ENCODE measurements at regions not wholly inside any gene's neighbourhood (a gene's known extent, or its start where the extent isn't known, plus 50 kb on each side); places are given as distances from the start of the nearest gene placed in this dataset.

DNA sequence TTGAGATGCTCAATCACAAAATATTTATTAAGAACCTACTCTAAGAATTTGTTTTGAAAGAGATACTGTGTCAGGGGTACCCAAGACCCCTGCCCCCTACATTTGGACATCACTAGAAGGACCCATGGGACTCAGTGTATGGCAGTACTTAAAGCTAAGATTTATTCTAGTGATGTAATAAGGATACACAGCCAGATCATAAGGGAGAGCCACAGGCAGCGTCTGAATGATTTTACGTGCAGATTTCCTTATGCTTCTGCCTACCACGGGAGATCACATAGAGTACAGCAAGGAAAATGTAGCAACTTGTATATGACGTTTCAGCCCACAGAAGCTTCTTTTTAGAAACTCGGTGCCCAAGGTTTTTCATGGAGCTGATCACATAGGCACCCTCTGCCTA lies 172.9 kb downstream of the DEPDC1B start:
- peaks cover 0 to 3% (median 0%) of the 10 kb centered on the region in 7 donors for H3K4me1 Mint-ChIP-seq
- DNase-seq (no peak), ATAC-seq (no peak)
- H3K9me3 ChIP-seq (ENCODE audit: control insufficient read depth in 2 of 3, low read length in 3 of 3) = no peaks in the 10 kb centered on the region
- H3K36me3 Mint-ChIP-seq = no peaks in the 10 kb centered on the region
- CTCF ChIA-PET = no interaction called here
- H3K27me3 ChIP-seq (ENCODE audit: control insufficient read depth in 2 of 2, insufficient read depth in 2 of 2, low read length in 2 of 2) = no peaks in the 10 kb centered on the region
- H3K9me3 Mint-ChIP-seq = peaks cover 0 to 7% (median 0%) of the 10 kb centered on the region in 11 donors
- H3K27me3 Mint-ChIP-seq = peaks cover 2 to 11% (median 9%) of the 10 kb centered on the region in 5 donors
- H3K4me1 ChIP-seq (ENCODE audit: control insufficient read depth in 2 of 2, insufficient read depth in 2 of 2, low read length in 2 of 2) = no peaks in the 10 kb centered on the region
- POLR2A ChIA-PET = no interaction called here
- H3K4me3 ChIP-seq (ENCODE audit: low read length) = no peak overlapping the region
- intact Hi-C loops (cut with micrococcal nuclease) = no loop called here
- H3K27ac Mint-ChIP-seq = no peak overlapping the region
- no peak overlapping the region for H3K27ac ChIP-seq (ENCODE audit: low read depth, low read length)
- no peaks in the 10 kb centered on the region for H3K36me3 ChIP-seq (ENCODE audit: control insufficient read depth in 2 of 3, insufficient read depth in 3 of 3, low read length in 3 of 3)
- no peak overlapping the region for H3K4me3 Mint-ChIP-seq

DNA sequence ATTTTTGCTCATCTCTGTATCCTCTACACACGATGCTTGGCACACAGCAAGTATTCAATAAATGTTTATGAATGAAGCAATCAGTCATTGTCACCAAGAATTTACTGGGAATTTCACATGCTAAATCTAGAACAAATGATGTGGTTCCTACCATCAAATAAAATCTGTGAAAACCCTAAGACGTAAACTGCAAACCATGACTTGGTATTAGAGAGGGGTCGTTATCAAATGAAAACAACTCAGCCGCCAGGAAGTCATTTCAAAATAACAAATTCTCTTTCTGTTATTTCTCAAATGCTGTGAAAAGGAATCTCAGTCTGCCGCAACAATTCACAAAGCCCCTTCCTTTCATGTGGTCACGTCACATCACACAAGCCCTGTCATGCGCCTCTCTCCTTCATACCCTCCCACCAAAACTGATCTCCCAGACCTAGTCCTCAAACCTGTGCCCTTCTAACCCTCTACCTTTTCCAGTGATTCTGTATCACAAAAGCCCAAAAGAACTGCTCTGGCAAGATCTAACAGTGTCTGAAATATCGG lies 173.6 kb downstream of the DEPDC1B start:
- DNase-seq = no peak

DNA sequence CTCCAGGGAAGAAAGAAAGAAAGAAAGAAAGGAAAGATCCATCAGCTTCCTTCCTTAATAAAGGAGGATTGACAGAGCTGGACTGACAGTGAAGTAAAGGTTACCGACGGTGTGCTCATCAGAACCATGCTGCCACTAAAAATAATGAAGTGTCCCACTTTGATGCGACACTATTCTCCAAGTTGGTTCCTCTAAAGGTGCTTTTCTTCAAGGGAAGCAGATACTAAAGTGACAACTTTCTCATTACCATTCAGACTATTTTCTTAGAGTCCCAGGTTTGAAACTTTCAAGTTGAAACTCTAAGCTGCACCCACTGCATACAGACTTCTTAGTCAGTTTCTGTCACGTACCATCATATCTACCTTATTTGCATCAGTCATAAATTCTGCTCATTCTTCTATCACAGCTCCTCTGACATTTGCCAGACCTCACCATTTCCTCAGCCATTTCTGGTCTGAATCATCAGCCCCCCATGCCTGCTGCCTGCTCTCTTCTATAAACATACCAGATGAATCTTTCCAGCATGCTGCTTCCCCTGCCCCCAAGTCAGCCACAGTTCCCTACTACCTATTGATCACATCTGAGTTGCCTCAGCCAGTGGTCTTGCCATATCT lies 177.6 kb downstream of the DEPDC1B start:
- H3K27me3 Mint-ChIP-seq = peaks cover 2 to 20% (median 15%) of the 10 kb centered on the region in 5 donors

More for the DNA sequence above, 173.6 kb downstream of the DEPDC1B start:
- Histone ChIP-seq H3K27ac (ENCODE audit: low read depth, low read length) (no peak overlapping the region), H3K27me3 (ENCODE audit: control insufficient read depth in 2 of 2, insufficient read depth in 2 of 2, low read length in 2 of 2) (no peaks in the 10 kb centered on the region), H3K9me3 (ENCODE audit: control insufficient read depth in 2 of 3, low read length in 3 of 3) (no peaks in the 10 kb centered on the region), H3K36me3 (ENCODE audit: control insufficient read depth in 2 of 3, insufficient read depth in 3 of 3, low read length in 3 of 3) (no peaks in the 10 kb centered on the region), H3K4me1 (ENCODE audit: control insufficient read depth in 2 of 2, insufficient read depth in 2 of 2, low read length in 2 of 2) (no peaks in the 10 kb centered on the region), H3K4me3 (ENCODE audit: low read length) (no peak overlapping the region)
- H3K9me3 Mint-ChIP-seq = peaks cover 0 to 7% (median 0%) of the 10 kb centered on the region in 11 donors
- H3K4me3 Mint-ChIP-seq = no peak overlapping the region
- ChIA-PET CTCF (no interaction called here), POLR2A (no interaction called here)
- intact Hi-C loops (cut with micrococcal nuclease) = no loop called here
- H3K27ac Mint-ChIP-seq = no peak overlapping the region
- no peaks in the 10 kb centered on the region for H3K36me3 Mint-ChIP-seq
- peaks cover 0 to 3% (median 0%) of the 10 kb centered on the region in 7 donors for H3K4me1 Mint-ChIP-seq
- H3K27me3 Mint-ChIP-seq = peaks cover 2 to 11% (median 10%) of the 10 kb centered on the region in 5 donors
- ATAC-seq = no peak

DNA sequence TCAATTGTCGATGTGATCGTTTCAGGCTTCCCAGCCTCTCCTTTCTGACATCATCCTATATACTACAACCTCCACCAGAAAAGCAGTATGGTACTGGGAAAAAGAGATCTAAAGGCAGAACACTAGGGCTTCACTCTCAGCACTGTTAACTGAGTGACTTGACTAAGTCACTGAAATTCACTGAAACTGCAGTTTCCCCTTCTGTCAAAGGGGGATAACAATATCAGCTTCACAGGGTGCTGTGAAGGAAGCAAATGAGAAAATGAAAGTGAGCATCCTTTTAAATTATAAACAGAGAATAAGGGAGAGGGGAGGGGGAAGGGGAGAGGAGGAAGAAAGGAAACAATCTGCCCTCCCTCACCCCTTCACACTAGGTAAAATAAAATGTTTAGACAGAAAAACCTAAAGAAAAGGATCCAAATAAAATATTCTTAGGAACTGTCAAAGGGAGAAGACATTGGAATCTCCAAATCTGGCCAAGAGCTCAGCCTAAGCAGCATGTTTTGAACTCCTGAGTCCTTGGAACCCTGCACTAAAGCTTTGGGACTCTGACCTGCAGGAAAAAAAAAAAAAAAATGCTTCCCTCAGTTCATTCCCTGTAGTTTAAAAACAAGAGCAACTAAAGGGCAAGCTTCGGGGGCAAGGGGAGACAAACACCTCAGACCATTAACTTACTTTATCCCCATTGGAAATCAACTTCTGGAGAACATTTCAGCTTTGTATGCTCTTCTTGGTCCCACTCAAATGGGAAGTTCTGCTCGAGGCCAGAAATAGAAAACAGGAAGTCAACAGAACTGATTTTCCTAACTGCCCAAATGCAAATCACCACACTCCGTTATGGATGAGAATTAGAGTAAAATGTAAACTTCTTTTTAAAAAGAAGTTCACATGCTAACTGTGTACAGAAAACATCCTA lies 178.3 kb downstream of the DEPDC1B start:
- peaks cover 0 to 3% (median 0%) of the 10 kb centered on the region in 11 donors for H3K9me3 Mint-ChIP-seq
- no peak overlapping the region for H3K4me3 Mint-ChIP-seq
- Histone ChIP-seq H3K27ac (ENCODE audit: low read depth, low read length) (no peak overlapping the region), H3K4me3 (ENCODE audit: low read length) (no peak overlapping the region), H3K36me3 (ENCODE audit: control insufficient read depth in 2 of 3, insufficient read depth in 3 of 3, low read length in 3 of 3) (no peaks in the 10 kb centered on the region), H3K4me1 (ENCODE audit: control insufficient read depth in 2 of 2, insufficient read depth in 2 of 2, low read length in 2 of 2) (no peaks in the 10 kb centered on the region), H3K27me3 (ENCODE audit: control insufficient read depth in 2 of 2, insufficient read depth in 2 of 2, low read length in 2 of 2) (no peaks in the 10 kb centered on the region), H3K9me3 (ENCODE audit: control insufficient read depth in 2 of 3, low read length in 3 of 3) (no peaks in the 10 kb centered on the region)
- DNase-seq = no peak
- POLR2A ChIA-PET = no interaction called here
- no peak overlapping the region for H3K27ac Mint-ChIP-seq
- no peaks in the 10 kb centered on the region for H3K36me3 Mint-ChIP-seq
- H3K27me3 Mint-ChIP-seq = peaks cover 2 to 20% (median 14%) of the 10 kb centered on the region in 5 donors
- no peak for ATAC-seq
- intact Hi-C loops (cut with micrococcal nuclease) = no loop called here
- CTCF ChIA-PET = no interaction called here
- peaks cover 0 to 7% (median 0%) of the 10 kb centered on the region in 7 donors for H3K4me1 Mint-ChIP-seq

More for the DNA sequence above, 177.6 kb downstream of the DEPDC1B start:
- DNase-seq (no peak), ATAC-seq (no peak)
- H3K27ac ChIP-seq (ENCODE audit: low read depth, low read length) = no peak overlapping the region
- ChIA-PET POLR2A (no interaction called here), CTCF (no interaction called here)
- no peaks in the 10 kb centered on the region for H3K36me3 ChIP-seq (ENCODE audit: control insufficient read depth in 2 of 3, insufficient read depth in 3 of 3, low read length in 3 of 3)
- H3K9me3 ChIP-seq (ENCODE audit: control insufficient read depth in 2 of 3, low read length in 3 of 3) = no peaks in the 10 kb centered on the region
- H3K27me3 ChIP-seq (ENCODE audit: control insufficient read depth in 2 of 2, insufficient read depth in 2 of 2, low read length in 2 of 2) = no peaks in the 10 kb centered on the region
- Mint-ChIP-seq H3K27ac (no peak overlapping the region), H3K9me3 (peaks cover 0 to 6% (median 0%) of the 10 kb centered on the region in 11 donors), H3K4me1 (peaks cover 0 to 9% (median 0%) of the 10 kb centered on the region in 7 donors), H3K4me3 (no peak overlapping the region), H3K36me3 (no peaks in the 10 kb centered on the region)
- no peak overlapping the region for H3K4me3 ChIP-seq (ENCODE audit: low read length)
- H3K4me1 ChIP-seq (ENCODE audit: control insufficient read depth in 2 of 2, insufficient read depth in 2 of 2, low read length in 2 of 2) = no peaks in the 10 kb centered on the region
- intact Hi-C loops (cut with micrococcal nuclease) = no loop called here

DNA sequence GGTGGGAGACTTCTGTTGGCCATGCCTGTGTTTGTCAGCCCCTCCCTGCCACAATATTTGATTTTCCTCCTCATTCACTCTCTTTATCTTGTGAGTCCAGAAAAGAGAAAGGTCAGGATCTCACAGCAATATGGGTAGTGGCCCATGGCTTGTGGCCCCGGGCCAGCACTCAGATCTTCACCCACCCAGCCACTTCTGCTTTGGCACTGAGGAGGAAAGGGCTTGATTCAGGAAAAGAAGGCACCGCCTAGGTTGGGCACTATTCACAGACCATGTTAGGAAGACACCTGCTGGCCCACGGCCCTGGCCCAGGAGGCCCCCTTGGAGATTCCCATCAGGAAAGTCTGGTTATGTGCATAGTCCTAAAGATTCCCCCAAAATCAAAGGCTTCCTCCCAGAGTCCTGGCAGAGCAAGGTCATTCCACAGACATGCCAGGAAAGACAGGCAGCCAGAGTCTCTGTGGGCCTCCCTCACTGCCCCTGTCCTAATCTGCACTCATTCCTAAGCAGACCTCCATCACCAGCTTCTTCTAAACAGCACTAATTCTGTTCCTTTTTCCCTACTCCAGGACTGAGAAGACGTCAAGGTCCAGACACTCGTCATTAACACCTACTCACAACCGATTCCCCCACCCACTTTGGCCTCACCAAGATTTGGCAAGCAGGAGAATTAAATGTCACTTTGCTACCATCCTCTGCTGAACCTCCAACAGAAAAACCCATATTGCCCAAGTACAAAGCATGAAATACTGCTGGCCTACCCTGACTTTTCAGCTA lies 179.3 kb downstream of the DEPDC1B start:
- no peaks in the 10 kb centered on the region for H3K36me3 Mint-ChIP-seq
- Histone ChIP-seq H3K4me3 (ENCODE audit: low read length) (no peak overlapping the region), H3K36me3 (ENCODE audit: control insufficient read depth in 2 of 3, insufficient read depth in 3 of 3, low read length in 3 of 3) (no peaks in the 10 kb centered on the region), H3K27me3 (ENCODE audit: control insufficient read depth in 2 of 2, insufficient read depth in 2 of 2, low read length in 2 of 2) (no peaks in the 10 kb centered on the region), H3K27ac (ENCODE audit: low read depth, low read length) (no peak overlapping the region), H3K4me1 (ENCODE audit: control insufficient read depth in 2 of 2, insufficient read depth in 2 of 2, low read length in 2 of 2) (no peaks in the 10 kb centered on the region), H3K9me3 (ENCODE audit: control insufficient read depth in 2 of 3, low read length in 3 of 3) (no peaks in the 10 kb centered on the region)
- intact Hi-C loops (cut with micrococcal nuclease) = no loop called here
- CTCF ChIA-PET = no interaction called here
- no peak for ATAC-seq
- H3K9me3 Mint-ChIP-seq = peaks cover 0 to 3% (median 0%) of the 10 kb centered on the region in 11 donors
- DNase-seq = no peak
- H3K27me3 Mint-ChIP-seq = peaks cover 0 to 18% (median 10%) of the 10 kb centered on the region in 5 donors
- H3K27ac Mint-ChIP-seq = no peak overlapping the region
- peaks cover 0 to 5% (median 0%) of the 10 kb centered on the region in 7 donors for H3K4me1 Mint-ChIP-seq
- POLR2A ChIA-PET = no interaction called here
- no peak overlapping the region for H3K4me3 Mint-ChIP-seq

DNA sequence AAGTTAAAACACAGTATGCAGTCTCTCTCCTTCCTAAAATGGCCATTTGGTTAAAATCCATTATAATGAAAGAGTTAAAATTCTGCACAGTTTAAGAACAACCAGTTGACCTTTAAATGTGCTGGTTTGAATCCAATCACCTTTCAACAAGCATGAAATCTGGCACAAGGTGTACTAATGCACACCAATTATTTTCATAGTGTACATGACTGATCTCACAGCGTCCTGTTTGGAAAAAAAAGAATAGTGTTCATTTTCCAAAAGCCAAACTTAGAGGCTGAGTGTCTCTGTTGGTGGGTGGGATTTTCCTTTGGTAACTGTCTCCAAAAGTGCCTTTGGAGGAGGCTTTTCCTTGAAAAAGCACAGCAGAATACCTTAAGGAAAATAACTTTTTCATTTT lies 180.6 kb downstream of the DEPDC1B start:
- H3K4me3 ChIP-seq (ENCODE audit: low read length) = no peak overlapping the region
- H3K27me3 ChIP-seq (ENCODE audit: control insufficient read depth in 2 of 2, insufficient read depth in 2 of 2, low read length in 2 of 2) = no peaks in the 10 kb centered on the region
- H3K4me1 ChIP-seq (ENCODE audit: control insufficient read depth in 2 of 2, insufficient read depth in 2 of 2, low read length in 2 of 2) = no peaks in the 10 kb centered on the region
- Mint-ChIP-seq H3K9me3 (peaks cover 0 to 1% (median 0%) of the 10 kb centered on the region in 11 donors), H3K27ac (no peak overlapping the region), H3K4me3 (no peak overlapping the region), H3K36me3 (no peaks in the 10 kb centered on the region), H3K27me3 (peaks cover 0 to 14% (median 6%) of the 10 kb centered on the region in 5 donors), H3K4me1 (peaks cover 0 to 5% (median 0%) of the 10 kb centered on the region in 7 donors)
- POLR2A ChIA-PET = no interaction called here
- no peak for ATAC-seq
- CTCF ChIA-PET = no interaction called here
- no peak overlapping the region for H3K27ac ChIP-seq (ENCODE audit: low read depth, low read length)
- no peaks in the 10 kb centered on the region for H3K36me3 ChIP-seq (ENCODE audit: control insufficient read depth in 2 of 3, insufficient read depth in 3 of 3, low read length in 3 of 3)
- intact Hi-C loops (cut with micrococcal nuclease) = no loop called here
- no peak for DNase-seq
- no peaks in the 10 kb centered on the region for H3K9me3 ChIP-seq (ENCODE audit: control insufficient read depth in 2 of 3, low read length in 3 of 3)
